K562 (cell line): ENCODE measurements at regions not wholly inside any gene's neighbourhood (a gene's known extent, or its start where the extent isn't known, plus 50 kb on each side); places are given as distances from the start of the nearest gene placed in this dataset.
A peak's percentile ranks its signal among the peaks of the same experiment; 100 is the strongest.

Experiments
- ATAC-seq: fragments of 200-7000 bp; cut with Tn5 transposase; 3 replicates; pipeline ENCODE4 v1.9.1; 2020; ENCODE audit warnings: moderate library complexity
- BruUV-seq: library from RNA; stranded (reverse); fragments of 400-500 nt; replicated peaks from 2 replicates; lab custom pipeline; 2021; lab: Mats Ljungman, UMichigan
- CTCF ChIA-PET: fragments of 300-600 bp; formaldehyde crosslinking; extraction: SDS; loops from one replicate; lab custom pipeline; 2021; ENCODE audit warnings: low intra/inter-chr PET ratio; lab: Yijun Ruan, JAX
- POLR2A ChIA-PET: fragments of 300-600, 350-650 bp; sonication (Branson Sonifier 250); formaldehyde crosslinking; extraction: SDS; loops from one replicate; lab custom pipeline; 2021; ENCODE audit warnings: antibody characterized with exemption, inconsistent platforms; lab: Yijun Ruan, JAX
- DNase-seq, 4 experiments: peaks; one replicate each; pipeline versions ENCODE4 v3.0.0 to v3.0.0-alpha.2; 2011 to 2018; ENCODE audit warnings: low spot score in 3 of 4, mixed read lengths in 3 of 4; ENCODE audit errors: extremely low read depth in 1 of 4
- FAIRE-seq: peaks from 2 replicates; lab custom pipeline; 2011; peaks lifted over from hg19 to GRCh38; lab: Jason Lieb, UNC
- H2AFZ ChIP-seq: 2 replicates; pipeline ENCODE4 v1.6.0; 2011; ENCODE audit warnings: low read depth, low read length, control low read depth, inconsistent platforms
- H3K27ac ChIP-seq: fragments of 200-600 bp; 3 replicates; pipeline ENCODE4 v1.8.0; 2011; ENCODE audit warnings: low read depth, mild to moderate bottlenecking, control low read depth, inconsistent platforms, low read length, moderate library complexity, mixed read lengths; ENCODE audit errors: extremely low read depth
- H3K27me3 ChIP-seq, 2 experiments: fragments of 300-600 bp in 1 of 2; 2 replicates in 1 of 2; 3 replicates in 1 of 2; pipeline versions ENCODE4 v1.6.0 to v1.8.0; 2011; ENCODE audit warnings: inconsistent platforms in 2 of 2, low read length in 2 of 2, mild to moderate bottlenecking in 1 of 2, mixed read lengths in 1 of 2, moderate library complexity in 1 of 2; ENCODE audit not compliant: control insufficient read depth in 2 of 2, insufficient read depth in 2 of 2
- H3K36me3 ChIP-seq: fragments of 300-600 bp; 3 replicates; pipeline ENCODE4 v1.8.0; 2011; ENCODE audit warnings: mild to moderate bottlenecking, low read length, inconsistent platforms; ENCODE audit not compliant: control insufficient read depth, insufficient read depth
- H3K4me1 ChIP-seq, 2 experiments: fragments of 200-600 bp in 1 of 2; replicated peaks in 1 of 2; 2 replicates in 1 of 2; 3 replicates in 1 of 2; pipeline versions ENCODE4 v1.5.1 to v1.8.0; 2011; ENCODE audit warnings: inconsistent platforms in 2 of 2, low read length in 2 of 2, mild to moderate bottlenecking in 1 of 2, mixed read lengths in 1 of 2, moderate library complexity in 1 of 2; ENCODE audit not compliant: control insufficient read depth in 2 of 2, insufficient read depth in 2 of 2
- H3K4me2 ChIP-seq: 2 replicates; pipeline ENCODE4 v1.6.1; 2011; ENCODE audit warnings: low read length, control low read depth, inconsistent platforms, mixed read lengths; ENCODE audit not compliant: insufficient read depth
- H3K4me3 ChIP-seq: fragments of 200-600 bp; sonication (generic), shearing (Covaris generic); 2 replicates; pipeline ENCODE4 v1.5.1; 2016; ENCODE audit warnings: control low read depth, inconsistent platforms
- H3K79me2 ChIP-seq: fragments of 200-600 bp; 3 replicates; pipeline ENCODE4 v1.8.0; 2011; ENCODE audit warnings: low read length, inconsistent platforms; ENCODE audit not compliant: control insufficient read depth, insufficient read depth
- H3K9ac ChIP-seq, 2 experiments: 2 replicates each; pipeline versions ENCODE4 v1.6.0 to v1.6.1; 2011; ENCODE audit warnings: low read depth in 2 of 2, low read length in 2 of 2, control low read depth in 1 of 2, inconsistent platforms in 1 of 2, mild to moderate bottlenecking in 1 of 2, mixed read lengths in 1 of 2; ENCODE audit not compliant: insufficient read depth in 1 of 2
- H3K9me1 ChIP-seq: one replicate; pipeline ENCODE4 v1.6.0; 2011; ENCODE audit warnings: inconsistent platforms, mild to moderate bottlenecking, low read length, moderate library complexity; ENCODE audit not compliant: control insufficient read depth, insufficient read depth
- H3K9me3 ChIP-seq: replicated peaks from 2 replicates; pipeline ENCODE4 v1.5.1; 2011; ENCODE audit warnings: low read depth, low read length, inconsistent platforms; ENCODE audit not compliant: control insufficient read depth, insufficient read depth
- H4K20me1 ChIP-seq: replicated peaks from 2 replicates; pipeline ENCODE4 v1.6.1; 2011; ENCODE audit warnings: low read length, inconsistent platforms, mixed read lengths; ENCODE audit not compliant: control insufficient read depth, insufficient read depth
- CBFA2T3 ChIP-seq: fragments of 450-650 bp; IDR thresholded peaks from 2 replicates; pipeline ENCODE4 v1.6.1; 2017
- CBX3 ChIP-seq, 2 experiments: IDR thresholded peaks; 1 replicate in 1 of 2; 2 replicates in 1 of 2; pipeline ENCODE4 v1.6.1; 2012; ENCODE audit warnings: inconsistent platforms in 2 of 2, low read length in 2 of 2, borderline replicate concordance in 1 of 2, control low read depth in 1 of 2
- CCNT2 ChIP-seq: IDR thresholded peaks from 2 replicates; pipeline ENCODE4 v1.6.1; 2011; ENCODE audit warnings: borderline replicate concordance, low read depth, mild to moderate bottlenecking, moderate library complexity, mixed read lengths, low read length; ENCODE audit not compliant: insufficient read length; ENCODE audit errors: extremely low read depth
- DEAF1 ChIP-seq: fragments of 450-650 bp; formaldehyde crosslinking; IDR thresholded peaks from 2 replicates; pipeline ENCODE4 v1.4.0; 2020; ENCODE audit warnings: mild to moderate bottlenecking, moderate library complexity
- EGR1 ChIP-seq: fragments of 450-650 bp; conservative IDR thresholded peaks from 2 replicates; pipeline ENCODE4 v1.6.1; 2017; ENCODE audit warnings: mild to moderate bottlenecking
- NUFIP1 ChIP-seq: fragments of 450-650 bp; IDR thresholded peaks from 2 replicates; pipeline ENCODE4 v1.6.1; 2018; ENCODE audit not compliant: partially characterized antibody
- POLR2AphosphoS5 ChIP-seq: IDR thresholded peaks from 2 replicates; pipeline ENCODE4 v1.6.1; 2011; ENCODE audit warnings: mild to moderate bottlenecking, low read depth, low read length, moderate library complexity; ENCODE audit not compliant: control insufficient read depth, insufficient read depth
- RAD21 ChIP-seq, 2 experiments: fragments of 250-450 bp in 1 of 2; fragments of 450-650 bp in 1 of 2; sonication (Bioruptor Pico) in 1 of 2; formaldehyde crosslinking in 1 of 2; IDR thresholded peaks in 1 of 2; conservative IDR thresholded peaks in 1 of 2; 2 replicates each; pipeline versions ENCODE4 v1.4.0 to v1.8.0; 2020 to 2022; ENCODE audit warnings: mild to moderate bottlenecking in 2 of 2, moderate library complexity in 1 of 2
- SIRT6 ChIP-seq: IDR thresholded peaks from one replicate; pipeline ENCODE4 v1.6.1; 2012; ENCODE audit warnings: low read depth, mild to moderate bottlenecking, control low read depth, inconsistent platforms, low read length, moderate library complexity
- STAT5B ChIP-seq: fragments of 250-450 bp; sonication (Bioruptor Pico); IDR thresholded peaks from 2 replicates; pipeline ENCODE4 v1.8.0; 2021; ENCODE audit warnings: mild to moderate bottlenecking, inconsistent platforms
- TAF15 ChIP-seq: fragments of 200-400 bp; formaldehyde crosslinking; IDR thresholded peaks from 2 replicates; pipeline ENCODE4 v1.6.1; 2017; ENCODE audit warnings: mild to moderate bottlenecking, low read depth, low read length, moderate library complexity
- TAL1 ChIP-seq: fragments of 450-650 bp; IDR thresholded peaks from 2 replicates; pipeline ENCODE4 v1.6.1; 2016; ENCODE audit warnings: mild to moderate bottlenecking
- TCF7 ChIP-seq: sonication (generic); IDR thresholded peaks from 2 replicates; pipeline ENCODE4 v1.6.1; 2016; ENCODE audit warnings: antibody characterized with exemption, borderline replicate concordance
- TCFL5 ChIP-seq: fragments of 250-450 bp; sonication (Bioruptor Pico); conservative IDR thresholded peaks from 2 replicates; pipeline ENCODE4 v1.6.1; 2021; ENCODE audit warnings: mild to moderate bottlenecking, moderate library complexity, matching md5 sums
- ZBTB17 ChIP-seq: fragments of 450-650 bp; formaldehyde crosslinking; IDR thresholded peaks from 2 replicates; pipeline ENCODE4 v1.4.0; 2020; ENCODE audit warnings: mild to moderate bottlenecking
- ZFP30 ChIP-seq: fragments of 250-450 bp; sonication (Bioruptor Pico); IDR thresholded peaks from 2 replicates; pipeline ENCODE4 v1.8.0; 2022; ENCODE audit warnings: moderate library complexity, mild to moderate bottlenecking, inconsistent platforms, borderline replicate concordance
- ZHX1 ChIP-seq: fragments of 150-350 bp; conservative IDR thresholded peaks from 2 replicates; pipeline ENCODE4 v1.6.1; 2014; ENCODE audit warnings: low read length
- ZNF134 ChIP-seq: fragments of 250-450 bp; sonication (Bioruptor Pico); conservative IDR thresholded peaks from 2 replicates; pipeline ENCODE4 v1.4.0; 2020
- ZNF561 ChIP-seq: fragments of 450-650 bp; formaldehyde crosslinking; conservative IDR thresholded peaks from 2 replicates; pipeline ENCODE4 v1.4.0; 2020; ENCODE audit warnings: mild to moderate bottlenecking, moderate library complexity
- ZNF644 ChIP-seq: fragments of 200-800 bp; sonication (Bioruptor generic); IDR thresholded peaks from 2 replicates; pipeline ENCODE4 v1.6.1; 2016; ENCODE audit warnings: low read depth, missing genetic modification characterization, missing compliant biosample characterization
- WGBS: fragments of 100-300 bp; shearing (Covaris generic); methylation state at CpG from one replicate; pipeline ENCODE4 v1.1.6; 2016; ENCODE audit warnings: low coverage, mixed read lengths; ENCODE audit not compliant: insufficient coverage; ENCODE audit errors: missing lambda C conversion rate; 5-methylcytosine and 5-hydroxymethylcytosine counted together
- in situ Hi-C: fragments of 300-500 bp; cut with MboI; formaldehyde crosslinking; loops from 4 replicates; pipeline ENCODE4 v1.15.0; 2018; ENCODE audit warnings: inconsistent platforms, mixed read lengths
- intact Hi-C: fragments of 100-400 bp; cut with micrococcal nuclease; formaldehyde crosslinking; loops from 2 replicates; pipeline ENCODE4 v1.14.2; 2022

DNA sequence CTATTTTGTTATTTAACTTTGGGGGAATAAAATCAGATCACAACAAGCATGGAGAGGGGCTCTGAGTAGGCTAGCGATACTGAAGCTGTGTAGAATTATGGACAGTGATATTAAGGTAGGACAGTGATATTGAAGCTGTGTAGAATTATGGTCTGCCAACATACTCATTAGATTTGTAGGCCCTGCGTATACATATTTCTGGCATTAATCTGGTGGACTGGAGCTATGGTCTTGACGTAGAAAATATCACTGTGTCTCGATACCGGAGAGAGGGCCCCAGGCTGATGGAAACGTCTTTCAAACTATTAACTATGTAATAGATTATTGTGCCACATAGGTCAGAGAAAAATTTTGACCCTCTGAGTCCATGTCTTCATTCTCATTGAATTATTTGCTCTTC is 511.4 kb downstream of the ADCYAP1 start (continued):
- TF ChIP-seq ZNF644 (tag) (no peak), DEAF1 (CRISPR knock-in tag) (no peak), CBX3 (IDR thresholded peaks at IDR 0.05; ENCODE audit: borderline replicate concordance in 1 of 2, low read length in 2 of 2) (no peak), ZNF134 (CRISPR knock-in tag) (no peak)
- TF ChIP-seq, all 486 proteins: peak for 0

DNA sequence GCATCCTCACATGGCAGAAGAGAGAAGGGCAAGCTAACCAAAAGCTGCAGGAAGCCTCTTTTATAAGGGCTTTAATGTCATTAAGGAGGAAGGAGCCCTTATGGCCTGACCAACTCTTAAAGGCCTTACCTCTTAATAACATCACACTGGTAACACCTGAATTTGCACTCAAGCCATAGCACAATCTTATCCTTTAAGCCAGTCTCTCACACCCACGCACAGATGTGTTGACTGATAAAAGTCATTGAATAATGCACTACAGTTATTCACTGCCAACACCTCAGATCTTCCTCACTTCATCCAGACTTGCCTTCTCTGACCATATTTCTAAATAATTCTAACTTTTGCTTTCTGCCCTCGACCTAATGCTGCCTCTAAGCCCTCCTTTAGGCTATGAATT is 516.8 kb downstream of the ADCYAP1 start:
- no peaks in the 10 kb centered on the region for H3K9me3 ChIP-seq
- no peak for ATAC-seq
- no peaks in the 10 kb centered on the region for H4K20me1 ChIP-seq
- H3K27me3 ChIP-seq: no peaks in the 10 kb centered on the region
- no peaks in the 10 kb centered on the region for H3K4me1 ChIP-seq
- no peaks in the 10 kb centered on the region for H3K36me3 ChIP-seq
- no peaks in the 10 kb centered on the region for H3K79me2 ChIP-seq
- WGBS: 0% methylated on average over 2 of the region's 2 CpGs
- ChIA-PET POLR2A (no interaction called here), CTCF (no interaction called here)
- no peak overlapping the region for H3K4me3 ChIP-seq
- H3K9me1 ChIP-seq: no peaks in the 10 kb centered on the region
- H2AFZ ChIP-seq: no peak overlapping the region
- H3K4me2 ChIP-seq: no peak overlapping the region
- DNase-seq: peak in 1 of 4 experiments; percentile 22
- BruUV-seq: no TSS peak
- in situ Hi-C loops (no loop called here), intact Hi-C loops (no loop called here)
- no peak overlapping the region for H3K27ac ChIP-seq
- FAIRE-seq: peak; percentile 6
- no peak overlapping the region for H3K9ac ChIP-seq
- no peak for TF ChIP-seq SIRT6
- no peak for TF ChIP-seq TCFL5
- no peak for TF ChIP-seq ZNF561 (CRISPR knock-in tag)
- peak; percentile 64 for TF ChIP-seq TAL1
- TF ChIP-seq ZFP30 (CRISPR knock-in tag): no peak
- no peak for TF ChIP-seq TAF15
- no peak for TF ChIP-seq POLR2AphosphoS5
- TF ChIP-seq EGR1: peak; percentile 75
- peak in 1 of 2 experiments; percentile 1; a peak in 1 of 4 replicates for TF ChIP-seq RAD21 (CRISPR knock-in tag; conservative IDR thresholded peaks at IDR 0.05 in 1 of 2, IDR thresholded peaks at IDR 0.05 in 1 of 2)
- TF ChIP-seq STAT5B (CRISPR knock-in tag): no peak
- no peak for TF ChIP-seq ZHX1
- no peak for TF ChIP-seq CCNT2
- TF ChIP-seq CBFA2T3: peak; percentile 61
- no peak for TF ChIP-seq TCF7
- no peak for TF ChIP-seq NUFIP1
- no peak for TF ChIP-seq ZBTB17 (CRISPR knock-in tag)
